ENCODE measurements at regions not wholly inside any gene's neighbourhood (a gene's known extent, or its start where the extent isn't known, plus 50 kb on each side); places are given as distances from the start of the nearest gene placed in this dataset.

GRCh38 chr9:94018628-94019027, 63.5 kb upstream of the BARX1 start:
- Histone ChIP-seq H3K14ac (ENCODE audit: low read length in 2 of 2) (no peak overlapping the region), H3K4me1 (ENCODE audit: control insufficient read depth, insufficient read depth, low read depth, low read length) (no peaks in the 10 kb centered on the region), H3K27ac (ENCODE audit: low read length, poor library complexity, severe bottlenecking) (peak overlapping the region; percentile 11), H3K18ac (ENCODE audit: low read depth in 1 of 2, low read length in 2 of 2) (no peak overlapping the region), H3K79me1 (replicated peaks; ENCODE audit: low read length, poor library complexity, severe bottlenecking) (no peaks in the 10 kb centered on the region), H2BK120ac (ENCODE audit: low read depth, low read length) (no peak overlapping the region), H3K27me3 (ENCODE audit: control insufficient read depth in 1 of 2, insufficient read depth in 1 of 2, low read length in 2 of 2) (no peaks in the 10 kb centered on the region), H2BK15ac (ENCODE audit: low read depth, poor library complexity, severe bottlenecking) (no peak overlapping the region), H3K4ac (ENCODE audit: low read depth in 1 of 2, low read length in 2 of 2) (no peak overlapping the region), H2BK12ac (ENCODE audit: low read length in 2 of 2) (no peak overlapping the region), H4K91ac (ENCODE audit: low read length) (no peak overlapping the region), H2BK5ac (ENCODE audit: low read depth, low read length, poor library complexity, severe bottlenecking) (no peak overlapping the region), H3K4me2 (ENCODE audit: low read length, poor library complexity, severe bottlenecking) (no peak overlapping the region), H2AK5ac (ENCODE audit: low read length, severe bottlenecking) (no peak overlapping the region), H3K4me3 (ENCODE audit: insufficient read depth in 1 of 2, low read depth in 1 of 2, low read length in 2 of 2) (no peak overlapping the region), H2AFZ (ENCODE audit: low read depth, low read length) (no peak overlapping the region), H3K9me3 (ENCODE audit: control insufficient read depth, low read length) (no peaks in the 10 kb centered on the region), H3K36me3 (ENCODE audit: control insufficient read depth in 1 of 2, insufficient read depth in 2 of 2, low read depth in 1 of 2, low read length in 2 of 2) (no peaks in the 10 kb centered on the region), H3K9ac (ENCODE audit: low read length) (no peak overlapping the region), H4K8ac (ENCODE audit: low read length) (no peak overlapping the region), H3K23ac (ENCODE audit: low read length in 2 of 2) (no peak overlapping the region)
- WGBS, result 0% methylated on average over 1 of the region's 2 CpGs
- DNase-seq, result peak; percentile 78

- Histone ChIP-seq H2BK120ac (ENCODE audit: low read depth, low read length) (no peak overlapping the region), H2AK5ac (ENCODE audit: low read length, severe bottlenecking) (no peak overlapping the region), H3K4me3 (ENCODE audit: insufficient read depth in 1 of 2, low read depth in 1 of 2, low read length in 2 of 2) (no peak overlapping the region), H2BK15ac (ENCODE audit: low read depth, poor library complexity, severe bottlenecking) (no peak overlapping the region), H3K23ac (ENCODE audit: low read length in 2 of 2) (no peak overlapping the region), H4K8ac (ENCODE audit: low read length) (no peak overlapping the region), H2BK5ac (ENCODE audit: low read depth, low read length, poor library complexity, severe bottlenecking) (no peak overlapping the region), H2AFZ (ENCODE audit: low read depth, low read length) (no peak overlapping the region), H3K27ac (ENCODE audit: low read length, poor library complexity, severe bottlenecking) (no peak overlapping the region), H3K79me1 (replicated peaks; ENCODE audit: low read length, poor library complexity, severe bottlenecking) (no peaks in the 10 kb centered on the region), H3K27me3 (ENCODE audit: control insufficient read depth in 1 of 2, insufficient read depth in 1 of 2, low read length in 2 of 2) (no peaks in the 10 kb centered on the region), H3K36me3 (ENCODE audit: control insufficient read depth in 1 of 2, insufficient read depth in 2 of 2, low read depth in 1 of 2, low read length in 2 of 2) (no peaks in the 10 kb centered on the region), H2BK12ac (ENCODE audit: low read length in 2 of 2) (no peak overlapping the region), H4K91ac (ENCODE audit: low read length) (no peak overlapping the region), H3K4me2 (ENCODE audit: low read length, poor library complexity, severe bottlenecking) (no peak overlapping the region), H3K9ac (ENCODE audit: low read length) (no peak overlapping the region), H3K4me1 (ENCODE audit: control insufficient read depth, insufficient read depth, low read depth, low read length) (no peaks in the 10 kb centered on the region), H3K18ac (ENCODE audit: low read depth in 1 of 2, low read length in 2 of 2) (no peak overlapping the region), H3K9me3 (ENCODE audit: control insufficient read depth, low read length) (no peaks in the 10 kb centered on the region), H3K14ac (ENCODE audit: low read length in 2 of 2) (no peak overlapping the region), H3K4ac (ENCODE audit: low read depth in 1 of 2, low read length in 2 of 2) (no peak overlapping the region)
- DNase-seq, result peak; percentile 18
- 83% methylated on average over 3 of the region's 3 CpGs for WGBS
Measured at GRCh38 chr9:94017939-94018531, 62.9 kb upstream of the BARX1 start.

- Histone ChIP-seq H3K9ac (ENCODE audit: low read length) (no peak overlapping the region), H3K36me3 (ENCODE audit: control insufficient read depth in 1 of 2, insufficient read depth in 2 of 2, low read depth in 1 of 2, low read length in 2 of 2) (no peaks in the 10 kb centered on the region), H4K91ac (ENCODE audit: low read length) (no peak overlapping the region), H3K4me3 (ENCODE audit: insufficient read depth in 1 of 2, low read depth in 1 of 2, low read length in 2 of 2) (no peak overlapping the region), H3K18ac (ENCODE audit: low read depth in 1 of 2, low read length in 2 of 2) (no peak overlapping the region), H2BK5ac (ENCODE audit: low read depth, low read length, poor library complexity, severe bottlenecking) (no peak overlapping the region), H3K79me1 (replicated peaks; ENCODE audit: low read length, poor library complexity, severe bottlenecking) (no peaks in the 10 kb centered on the region), H3K4me1 (ENCODE audit: control insufficient read depth, insufficient read depth, low read depth, low read length) (no peaks in the 10 kb centered on the region), H2BK12ac (ENCODE audit: low read length in 2 of 2) (no peak overlapping the region), H3K14ac (ENCODE audit: low read length in 2 of 2) (no peak overlapping the region), H3K4me2 (ENCODE audit: low read length, poor library complexity, severe bottlenecking) (no peak overlapping the region), H3K4ac (ENCODE audit: low read depth in 1 of 2, low read length in 2 of 2) (no peak overlapping the region), H2BK120ac (ENCODE audit: low read depth, low read length) (no peak overlapping the region), H2AFZ (ENCODE audit: low read depth, low read length) (no peak overlapping the region), H4K8ac (ENCODE audit: low read length) (no peak overlapping the region), H3K27ac (ENCODE audit: low read length, poor library complexity, severe bottlenecking) (no peak overlapping the region), H2BK15ac (ENCODE audit: low read depth, poor library complexity, severe bottlenecking) (no peak overlapping the region), H3K23ac (ENCODE audit: low read length in 2 of 2) (no peak overlapping the region), H3K27me3 (ENCODE audit: control insufficient read depth in 1 of 2, insufficient read depth in 1 of 2, low read length in 2 of 2) (no peaks in the 10 kb centered on the region), H3K9me3 (ENCODE audit: control insufficient read depth, low read length) (no peaks in the 10 kb centered on the region), H2AK5ac (ENCODE audit: low read length, severe bottlenecking) (peak overlapping the region; percentile 42)
- no peak for DNase-seq
- 85% methylated on average over 2 of the region's 3 CpGs for WGBS
Measured at GRCh38 chr9:94016744-94017143, 61.6 kb upstream of the BARX1 start.

- Histone ChIP-seq H2BK12ac (ENCODE audit: low read length in 2 of 2) (no peak overlapping the region), H3K14ac (ENCODE audit: low read length in 2 of 2) (no peak overlapping the region), H3K27ac (ENCODE audit: low read length, poor library complexity, severe bottlenecking) (no peak overlapping the region), H3K4me2 (ENCODE audit: low read length, poor library complexity, severe bottlenecking) (no peak overlapping the region), H2BK120ac (ENCODE audit: low read depth, low read length) (no peak overlapping the region), H2BK5ac (ENCODE audit: low read depth, low read length, poor library complexity, severe bottlenecking) (no peak overlapping the region), H4K8ac (ENCODE audit: low read length) (no peak overlapping the region), H3K4me1 (ENCODE audit: control insufficient read depth, insufficient read depth, low read depth, low read length) (no peaks in the 10 kb centered on the region), H4K91ac (ENCODE audit: low read length) (no peak overlapping the region), H3K9ac (ENCODE audit: low read length) (no peak overlapping the region), H3K27me3 (ENCODE audit: control insufficient read depth in 1 of 2, insufficient read depth in 1 of 2, low read length in 2 of 2) (no peaks in the 10 kb centered on the region), H3K4me3 (ENCODE audit: insufficient read depth in 1 of 2, low read depth in 1 of 2, low read length in 2 of 2) (no peak overlapping the region), H2AK5ac (ENCODE audit: low read length, severe bottlenecking) (no peak overlapping the region), H2AFZ (ENCODE audit: low read depth, low read length) (no peak overlapping the region), H3K18ac (ENCODE audit: low read depth in 1 of 2, low read length in 2 of 2) (no peak overlapping the region), H3K4ac (ENCODE audit: low read depth in 1 of 2, low read length in 2 of 2) (no peak overlapping the region), H3K9me3 (ENCODE audit: control insufficient read depth, low read length) (no peaks in the 10 kb centered on the region), H3K79me1 (replicated peaks; ENCODE audit: low read length, poor library complexity, severe bottlenecking) (no peaks in the 10 kb centered on the region), H3K23ac (ENCODE audit: low read length in 2 of 2) (no peak overlapping the region), H2BK15ac (ENCODE audit: low read depth, poor library complexity, severe bottlenecking) (no peak overlapping the region), H3K36me3 (ENCODE audit: control insufficient read depth in 1 of 2, insufficient read depth in 2 of 2, low read depth in 1 of 2, low read length in 2 of 2) (no peaks in the 10 kb centered on the region)
- WGBS, result 41% methylated on average over 4 of the region's 4 CpGs
- DNase-seq, result no peak
Measured at GRCh38 chr9:94014920-94015319, 59.8 kb upstream of the BARX1 start.

Data from mesenchymal stem cell (in vitro differentiated cells and primary cell).